Activated CD4-positive, alpha-beta T cell treated with anti-CD3 and anti-CD28 coated beads for 24 hours (primary cell): ENCODE measurements at regions not wholly inside any gene's neighbourhood (a gene's known extent, or its start where the extent isn't known, plus 50 kb on each side); places are given as distances from the start of the nearest gene placed in this dataset.

Source experiments
- DNase-seq, 2 donors: peaks; one replicate each; pipeline ENCODE4 v3.0.0-alpha.2; 2020; ENCODE audit warnings: low read depth in 2 of 2

- no peak for DNase-seq
These were observed 63.0 kb downstream of the INSIG1 start for GRCh38 chr7:155360495-155361345.

DNA sequence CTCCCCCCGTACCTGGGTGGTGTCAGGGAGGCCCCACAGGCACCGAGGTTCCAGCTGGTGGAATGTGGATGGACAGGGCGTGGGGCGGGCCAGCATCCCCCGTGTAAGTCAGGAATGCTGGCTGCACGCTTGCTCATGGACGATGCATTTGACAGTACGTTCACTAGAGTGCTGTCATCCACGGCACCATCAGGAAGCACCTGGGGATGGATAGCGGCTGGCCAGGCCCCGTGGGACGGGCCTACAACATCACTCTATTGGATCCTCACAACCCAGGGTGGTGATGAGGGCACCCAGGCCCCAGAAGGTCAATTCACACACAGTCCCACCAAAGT is 63.6 kb downstream of the INSIG1 start:
- no peak for DNase-seq

DNA sequence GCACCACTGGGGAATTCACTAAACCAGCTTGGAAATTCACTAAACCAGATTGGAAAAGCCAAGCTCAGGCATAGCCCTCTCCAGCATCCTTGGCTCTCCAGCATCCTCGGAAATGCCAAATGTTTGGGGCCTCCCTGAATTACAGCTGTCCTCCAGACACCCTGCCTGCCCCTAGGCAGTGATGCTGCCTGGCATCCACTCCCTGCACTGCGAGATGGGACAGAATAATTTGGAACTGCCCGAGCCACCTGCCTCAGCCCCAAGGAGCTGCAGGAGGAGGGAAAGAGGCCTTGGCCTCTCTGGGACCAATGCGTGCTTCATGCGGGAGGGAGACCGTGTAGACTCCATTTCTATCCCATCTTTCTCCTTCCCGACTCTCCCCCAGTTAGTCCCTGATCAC is 64.3 kb downstream of the INSIG1 start:
- DNase-seq = no peak

GRCh38 chr7:155362380-155363145 is 64.9 kb downstream of the INSIG1 start:
- DNase-seq = no peak

GRCh38 chr7:155363146-155363539 is 65.5 kb downstream of the INSIG1 start:
- no peak for DNase-seq

DNA sequence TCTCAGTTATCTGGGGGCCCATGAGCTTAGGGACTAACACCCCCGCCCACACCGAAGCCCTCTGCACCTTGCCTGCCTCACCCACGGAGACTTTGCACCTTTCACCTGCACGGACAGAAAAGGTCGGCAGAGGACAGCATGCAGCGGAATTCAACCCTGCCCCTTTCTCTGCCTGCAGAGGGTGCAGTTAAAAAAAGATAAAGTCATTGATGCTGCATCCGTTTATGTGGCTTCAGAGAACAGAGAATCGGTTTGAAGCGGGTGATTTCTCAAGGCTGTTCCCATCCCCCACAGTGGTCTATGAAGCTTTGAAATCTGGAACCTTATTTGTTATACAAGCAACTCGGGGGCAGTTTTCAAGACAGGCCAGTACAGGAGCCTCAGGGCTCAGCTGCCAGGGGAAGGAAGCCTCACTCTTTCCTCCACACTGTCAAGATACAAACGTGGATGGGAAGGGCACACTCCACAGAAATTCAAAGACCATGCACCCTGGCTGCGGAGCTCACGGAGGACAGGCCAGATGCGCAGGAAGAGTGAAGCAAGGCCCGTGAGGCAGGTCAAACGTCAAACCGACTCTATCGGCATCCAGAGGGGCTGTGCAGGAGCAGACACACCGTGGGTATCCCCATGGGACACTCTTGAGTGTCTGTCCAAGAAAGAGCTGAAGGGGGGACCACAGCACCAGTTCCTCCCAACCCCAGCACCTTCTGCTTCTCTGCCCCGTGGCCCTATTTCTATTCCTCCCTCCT is 66.3 kb downstream of the INSIG1 start:
- no peak for DNase-seq

- no peak for DNase-seq
These were observed 67.6 kb downstream of the INSIG1 start for GRCh38 chr7:155365146-155365874.

DNA sequence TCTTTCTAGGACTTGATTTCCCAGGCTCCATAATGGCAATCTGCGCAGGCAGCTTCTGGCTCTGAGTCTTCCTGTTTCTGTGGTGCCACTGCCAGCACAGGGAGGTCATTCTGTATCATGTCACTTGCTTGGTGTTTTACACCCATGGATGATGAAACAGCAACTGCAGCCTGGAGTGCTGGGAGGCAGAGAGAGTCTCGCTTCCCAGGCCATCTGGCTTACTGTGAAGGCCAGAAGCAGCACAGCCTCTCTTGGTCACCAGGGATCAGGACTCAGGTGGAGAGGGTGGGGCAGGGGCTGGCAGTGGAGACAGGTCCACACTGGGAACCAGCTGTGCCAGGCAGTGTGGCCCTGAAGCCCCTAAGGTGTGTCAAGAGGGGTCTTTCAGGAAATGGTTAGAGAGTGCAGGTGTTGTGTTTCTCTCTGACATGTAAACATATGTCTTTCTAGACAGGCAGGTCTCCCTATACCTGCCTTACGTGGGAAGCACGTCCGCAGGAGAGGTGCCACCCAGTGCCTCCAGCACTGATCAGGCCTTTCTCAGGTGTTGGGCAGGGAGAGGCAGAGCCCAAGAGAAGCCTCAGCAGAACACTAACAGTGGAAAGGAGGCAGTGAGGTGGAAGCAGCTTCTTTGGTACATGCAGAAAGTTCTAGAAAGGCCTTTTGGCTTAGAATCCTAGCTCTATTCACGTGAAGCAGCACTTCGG is 71.4 kb downstream of the INSIG1 start:
- DNase-seq = no peak

DNA sequence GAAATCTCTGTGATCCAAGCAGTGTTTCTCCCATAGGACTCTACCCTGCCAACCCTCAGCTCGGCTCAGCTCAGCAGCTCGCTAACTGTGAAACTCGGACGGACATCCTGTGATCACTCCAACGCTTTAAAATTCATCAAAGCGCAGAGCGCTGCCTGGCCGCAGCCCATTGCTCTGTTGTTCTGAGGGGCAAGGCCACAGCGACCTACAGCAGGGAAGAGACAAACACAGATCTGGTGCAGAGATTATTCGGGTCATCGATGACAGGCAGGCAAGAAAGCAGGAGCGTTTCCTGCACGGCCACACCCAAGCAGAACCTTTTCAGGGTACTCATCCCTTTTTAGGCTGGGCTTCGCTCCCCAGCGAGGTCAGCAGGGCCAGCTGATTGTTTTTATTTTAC is 72.1 kb downstream of the INSIG1 start:
- no peak for DNase-seq

DNA sequence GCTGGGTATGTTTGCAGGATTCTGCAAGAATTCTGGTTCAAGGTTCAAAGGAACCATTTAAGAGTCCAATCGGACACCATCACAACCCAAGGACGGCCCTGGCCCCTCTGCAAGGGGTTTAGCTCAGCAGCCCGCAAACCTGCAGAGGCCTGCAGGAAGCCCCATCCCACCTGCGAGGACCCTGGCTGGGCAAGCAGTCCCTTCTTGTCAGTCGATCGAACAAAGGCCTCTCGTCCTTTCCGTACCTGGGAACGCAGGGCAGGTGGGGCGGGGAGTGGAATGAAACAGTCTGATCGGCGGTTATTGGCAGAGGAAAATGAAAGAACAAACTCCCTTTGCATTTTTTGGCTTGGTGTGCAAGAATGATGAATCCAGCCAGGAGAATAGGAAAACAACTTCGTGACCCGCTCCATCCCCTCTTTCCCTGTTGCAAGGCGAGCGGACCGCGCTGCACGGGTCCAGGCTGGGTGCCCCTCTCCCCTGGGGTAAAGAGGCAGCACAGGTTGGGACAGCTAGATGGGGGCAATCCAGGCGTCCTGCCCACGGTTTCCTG is 73.7 kb downstream of the INSIG1 start:
- no peak for DNase-seq

GRCh38 chr7:155371884-155372781 is 74.5 kb downstream of the INSIG1 start:
- no peak for DNase-seq

GRCh38 chr7:155372782-155373358 is 75.2 kb downstream of the INSIG1 start:
- no peak for DNase-seq

- DNase-seq = no peak
These were observed 75.9 kb downstream of the INSIG1 start for GRCh38 chr7:155373359-155374273.

DNA sequence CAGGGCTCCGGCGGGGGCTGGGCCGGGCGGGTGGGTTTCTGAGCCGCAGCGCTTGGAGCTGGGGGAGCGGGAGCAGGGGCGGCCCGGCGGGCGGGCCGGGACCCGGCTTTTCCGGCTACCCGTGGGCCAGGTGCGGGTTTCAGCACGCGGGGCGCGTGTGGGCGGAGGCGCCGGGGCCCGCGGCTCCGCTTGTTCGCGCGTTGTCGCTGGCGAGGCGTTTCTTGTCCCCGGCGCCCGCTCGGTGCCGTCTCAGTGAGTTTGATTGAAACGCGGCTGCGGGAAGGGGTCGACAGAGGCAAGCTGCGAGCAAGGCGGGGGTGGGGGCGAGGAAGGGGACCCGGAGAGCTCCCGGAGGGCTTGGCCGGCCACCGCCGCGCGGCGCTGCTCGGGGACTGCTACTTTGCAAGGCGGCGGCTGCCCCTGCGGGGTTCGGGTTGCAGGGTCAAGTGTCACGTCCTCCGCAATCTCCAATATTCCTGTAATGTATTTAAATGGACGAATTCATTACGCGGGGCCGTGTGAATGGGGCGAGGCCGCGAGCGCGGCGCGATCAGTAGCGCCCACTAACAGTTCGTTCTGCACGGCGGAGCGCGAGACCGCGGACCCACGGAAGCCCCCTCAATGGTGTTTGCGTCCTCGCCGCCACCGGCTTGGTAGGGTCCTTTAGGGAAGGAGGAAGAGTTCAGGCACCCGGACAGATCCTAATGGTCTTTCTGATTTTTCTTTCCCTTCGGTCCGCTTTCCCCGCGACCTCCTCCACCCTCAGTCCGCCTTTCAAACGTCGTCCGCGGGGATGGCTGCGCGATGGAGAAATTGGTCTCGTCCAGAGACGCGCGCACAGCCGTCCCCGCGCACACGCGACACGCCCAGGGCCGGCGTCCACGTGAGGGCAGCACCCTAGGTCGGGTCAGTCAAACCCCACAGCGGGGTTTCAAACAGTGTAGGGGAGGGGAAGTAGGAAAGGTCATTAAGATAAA is 76.9 kb downstream of the INSIG1 start:
- no peak for DNase-seq

DNA sequence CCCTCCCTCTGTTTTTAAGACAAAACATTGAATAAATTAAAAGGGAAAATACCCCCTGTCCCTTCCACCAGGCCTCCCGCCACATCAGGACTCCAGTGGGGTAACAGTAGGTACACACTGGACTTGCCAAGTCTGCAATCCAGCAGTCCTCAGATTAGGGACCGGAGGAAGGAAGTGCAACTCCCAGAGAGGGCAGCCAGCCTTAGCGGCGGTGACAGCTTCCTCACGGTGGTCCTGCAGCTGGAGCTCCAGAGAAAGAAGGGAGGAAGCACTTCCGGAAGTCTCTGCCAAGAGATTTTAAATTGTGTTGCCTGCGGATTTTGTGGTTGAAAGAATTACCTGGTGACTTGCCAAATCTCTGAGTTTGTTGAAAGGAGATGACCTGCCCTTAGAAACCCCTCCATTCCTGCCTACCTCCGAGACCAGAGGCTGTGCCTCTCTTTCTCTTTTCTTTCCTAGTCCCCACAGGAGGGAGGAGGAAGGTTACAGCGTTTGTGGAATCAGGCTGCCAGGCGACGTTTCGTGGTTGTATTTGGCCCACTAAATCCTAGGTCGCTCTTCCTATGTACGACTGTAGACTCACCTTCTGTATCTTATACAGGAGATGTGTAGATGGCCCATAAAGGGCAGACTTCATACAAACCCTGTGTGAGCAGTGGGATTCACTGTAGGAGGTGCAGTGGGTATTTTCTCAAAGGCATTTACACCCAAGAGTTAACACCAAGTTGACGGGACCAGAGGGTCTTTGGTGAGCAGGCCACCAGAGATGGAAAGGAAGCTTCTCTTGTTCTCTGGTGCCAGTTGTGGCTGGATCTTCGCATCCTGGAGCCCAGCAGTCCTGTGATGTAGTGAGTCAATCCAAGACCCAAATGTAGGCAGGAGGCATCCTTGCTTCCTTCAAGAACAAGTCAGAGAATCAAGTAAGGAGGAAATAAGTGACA is 77.9 kb downstream of the INSIG1 start:
- DNase-seq = no peak
